GM12864 (cell line): ENCODE measurements at regions not wholly inside any gene's neighbourhood (a gene's known extent, or its start where the extent isn't known, plus 50 kb on each side); places are given as distances from the start of the nearest gene placed in this dataset.

ENCODE experiments used
- DNase-seq: peaks from one replicate; pipeline ENCODE4 v3.0.0-alpha.2; 2011; ENCODE audit warnings: low read depth
- H3K4me3 ChIP-seq: 2 replicates; pipeline ENCODE4 v1.5.1; 2011; ENCODE audit warnings: mild to moderate bottlenecking, low read depth, low read length, control low read depth
- TF ChIP-seq, protein P1 (sequence below): IDR thresholded peaks from 2 replicates; pipeline ENCODE4 v1.5.1; 2011; ENCODE audit warnings: low read depth, mild to moderate bottlenecking, moderate library complexity, low read length, control low read depth, inconsistent platforms; ENCODE audit errors: missing control alignments

DNA sequence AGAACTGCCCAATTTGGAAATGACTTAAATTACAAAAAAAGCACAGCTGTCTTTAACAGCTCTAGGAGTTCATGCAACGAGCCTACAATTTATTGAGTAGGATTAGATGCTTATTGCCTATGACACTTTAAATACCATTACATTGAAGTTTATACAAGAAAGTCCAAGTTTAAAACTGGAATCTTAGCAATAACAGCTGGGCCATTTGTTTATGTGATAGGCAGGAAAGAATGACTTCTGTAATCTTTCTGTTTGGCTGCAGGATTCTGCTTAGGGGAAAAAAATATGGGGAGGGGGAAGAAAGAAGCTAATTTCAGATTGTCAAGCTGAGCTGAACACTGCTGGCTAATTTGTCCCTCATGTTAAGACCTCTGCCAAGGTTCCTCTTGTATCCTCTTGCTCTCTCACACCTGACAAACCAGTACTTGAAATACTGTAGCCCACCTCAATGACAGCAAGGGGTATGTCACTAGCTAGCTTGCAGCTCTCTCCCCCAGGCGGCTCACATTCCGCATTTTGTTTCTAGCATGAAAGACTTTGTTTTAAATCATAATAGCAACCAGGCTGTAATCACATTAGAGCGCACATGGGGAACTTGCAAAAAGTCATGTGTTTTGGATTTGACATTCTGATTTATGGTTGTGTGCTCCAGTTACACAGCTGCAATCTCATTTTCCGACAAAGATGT is 384.8 kb downstream of the BMP4 start:
- H3K4me3 ChIP-seq: no peak overlapping the region
- TF ChIP-seq, protein P1, sequence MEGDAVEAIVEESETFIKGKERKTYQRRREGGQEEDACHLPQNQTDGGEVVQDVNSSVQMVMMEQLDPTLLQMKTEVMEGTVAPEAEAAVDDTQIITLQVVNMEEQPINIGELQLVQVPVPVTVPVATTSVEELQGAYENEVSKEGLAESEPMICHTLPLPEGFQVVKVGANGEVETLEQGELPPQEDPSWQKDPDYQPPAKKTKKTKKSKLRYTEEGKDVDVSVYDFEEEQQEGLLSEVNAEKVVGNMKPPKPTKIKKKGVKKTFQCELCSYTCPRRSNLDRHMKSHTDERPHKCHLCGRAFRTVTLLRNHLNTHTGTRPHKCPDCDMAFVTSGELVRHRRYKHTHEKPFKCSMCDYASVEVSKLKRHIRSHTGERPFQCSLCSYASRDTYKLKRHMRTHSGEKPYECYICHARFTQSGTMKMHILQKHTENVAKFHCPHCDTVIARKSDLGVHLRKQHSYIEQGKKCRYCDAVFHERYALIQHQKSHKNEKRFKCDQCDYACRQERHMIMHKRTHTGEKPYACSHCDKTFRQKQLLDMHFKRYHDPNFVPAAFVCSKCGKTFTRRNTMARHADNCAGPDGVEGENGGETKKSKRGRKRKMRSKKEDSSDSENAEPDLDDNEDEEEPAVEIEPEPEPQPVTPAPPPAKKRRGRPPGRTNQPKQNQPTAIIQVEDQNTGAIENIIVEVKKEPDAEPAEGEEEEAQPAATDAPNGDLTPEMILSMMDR: no peak

DNA sequence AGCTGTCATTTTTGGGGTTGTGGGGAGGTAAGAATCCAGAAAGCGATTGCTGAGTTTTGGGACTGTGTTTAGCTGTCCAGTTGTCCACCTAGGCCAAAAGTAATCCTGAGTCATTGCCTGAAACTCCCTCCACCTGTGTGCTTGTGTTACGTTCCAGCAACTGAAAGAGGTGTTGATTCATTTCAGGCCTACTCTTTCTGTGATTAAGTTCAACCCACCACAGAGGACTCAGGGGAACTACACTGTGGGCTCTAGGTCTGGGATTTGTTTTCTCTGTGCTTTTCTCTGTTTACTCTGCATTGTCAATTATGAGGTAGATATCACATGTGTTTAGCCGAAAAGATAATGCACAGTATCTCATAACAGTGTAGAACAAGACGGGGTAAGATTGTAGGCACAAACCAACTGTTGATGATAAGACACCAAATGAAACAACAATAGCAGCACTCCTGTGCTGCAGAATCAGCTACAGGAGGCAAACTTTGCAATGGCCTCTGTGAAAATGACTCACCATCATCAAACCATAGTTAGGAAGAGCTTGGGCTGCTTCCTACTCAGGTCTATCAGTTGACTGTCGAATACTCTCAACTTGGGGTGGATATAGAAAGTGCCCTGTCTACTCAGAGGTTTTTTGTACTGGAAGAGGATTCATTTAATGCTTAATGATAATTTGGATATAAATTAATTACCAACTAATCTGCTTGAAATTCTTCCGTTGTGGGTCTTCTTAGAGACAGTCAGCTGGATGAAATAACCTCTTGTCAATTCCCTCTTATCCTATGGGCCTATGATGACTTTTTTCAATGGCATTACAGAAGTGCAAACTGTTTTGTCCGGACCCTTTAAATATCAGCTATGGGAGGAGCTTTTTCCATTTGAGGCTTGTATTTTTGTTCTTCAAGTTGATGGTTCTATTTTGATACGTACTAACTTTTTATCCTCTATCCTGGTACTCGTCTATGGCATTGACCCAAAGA is 385.9 kb downstream of the BMP4 start:
- H3K4me3 ChIP-seq: no peak overlapping the region
- TF ChIP-seq, protein P1: no peak
- peak; percentile 62 for DNase-seq

More for the DNA sequence above, 384.8 kb downstream of the BMP4 start:
- no peak for DNase-seq

DNA sequence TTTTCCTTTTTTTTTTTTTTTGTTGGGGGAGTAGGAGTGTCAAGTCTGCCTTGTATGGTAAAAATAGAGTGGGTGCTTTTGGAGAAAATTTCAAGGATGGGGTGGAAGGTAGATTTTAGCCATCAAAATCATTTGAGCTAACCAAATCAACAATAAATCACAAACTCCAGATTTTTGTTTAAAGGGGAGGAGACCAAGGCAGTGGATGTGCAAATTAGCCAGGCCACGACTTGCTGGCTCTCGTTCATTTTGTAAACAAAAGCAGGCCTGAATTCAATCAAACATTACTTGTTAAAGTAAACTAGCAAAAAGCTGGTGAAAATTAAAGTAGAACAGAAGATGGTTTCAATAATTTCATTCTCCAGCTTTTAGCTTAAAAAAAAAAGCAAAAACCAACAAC is 387.2 kb downstream of the BMP4 start:
- no peak overlapping the region for H3K4me3 ChIP-seq
- no peak for DNase-seq
- TF ChIP-seq, protein P1: no peak

- no peak for DNase-seq
- TF ChIP-seq, protein P1: no peak
- no peak overlapping the region for H3K4me3 ChIP-seq
Observed at GRCh38 chr14:53567236-53567780, 389.3 kb downstream of the BMP4 start.

DNA sequence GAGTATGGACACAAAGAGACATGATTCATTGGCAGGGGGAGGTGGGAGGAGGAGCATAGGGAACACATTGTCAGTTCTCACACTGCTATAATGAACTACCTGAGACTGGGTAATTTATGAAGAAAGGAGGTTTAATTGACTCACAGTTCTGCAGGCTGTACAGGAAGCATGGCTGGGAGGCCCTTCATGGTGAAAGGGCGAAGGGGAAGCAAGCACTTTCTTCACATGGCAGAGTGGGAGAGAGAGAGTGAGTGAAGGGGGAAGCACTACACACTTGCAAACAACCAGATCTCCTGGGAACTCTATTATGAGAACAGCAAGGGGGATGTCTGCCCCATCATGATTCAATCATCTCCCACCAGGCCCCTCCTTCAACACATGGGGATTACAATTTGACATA is 391.8 kb downstream of the BMP4 start:
- TF ChIP-seq, protein P1: no peak
- no peak overlapping the region for H3K4me3 ChIP-seq
- DNase-seq: no peak

DNA sequence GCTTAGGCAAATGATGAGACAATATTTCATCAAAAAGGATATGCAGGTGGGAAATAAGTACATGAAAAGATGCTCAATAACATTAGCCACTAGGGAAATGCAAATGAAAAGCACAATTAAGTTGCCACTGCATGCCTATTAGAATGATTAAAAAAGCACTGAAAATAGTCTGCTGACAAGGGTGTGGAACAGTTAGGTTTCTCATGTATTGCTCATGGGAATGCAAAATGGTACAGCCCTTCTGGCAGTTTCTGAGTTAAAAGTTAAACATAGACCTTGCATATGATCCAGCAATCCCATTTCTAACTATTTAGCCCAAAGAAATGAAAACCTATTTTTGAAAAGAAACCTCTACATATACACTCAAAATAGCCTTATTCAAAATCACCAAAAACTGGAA is 393.0 kb downstream of the BMP4 start:
- DNase-seq: no peak
- no peak overlapping the region for H3K4me3 ChIP-seq
- TF ChIP-seq, protein P1: no peak
